Keratinocyte (primary cell): ENCODE measurements at regions not wholly inside any gene's neighbourhood (a gene's known extent, or its start where the extent isn't known, plus 50 kb on each side); places are given as distances from the start of the nearest gene placed in this dataset.

Experiments used
- DNase-seq: peaks from one replicate; pipeline ENCODE4 v3.0.0-alpha.2; 2011; ENCODE audit warnings: low read depth, missing footprints, low spot score
- FAIRE-seq: peaks from 2 replicates; lab custom pipeline; 2011; peaks lifted over from hg19 to GRCh38; lab: Jason Lieb, UNC
- H2AFZ ChIP-seq: 2 replicates; pipeline ENCODE4 v1.6.0; 2012; ENCODE audit warnings: low read length, control low read depth, inconsistent platforms; ENCODE audit not compliant: control insufficient read depth
- H3K27ac ChIP-seq: 2 replicates; pipeline ENCODE4 v1.5.1; 2011; ENCODE audit warnings: low read length; ENCODE audit not compliant: control insufficient read depth, insufficient read depth
- H3K27me3 ChIP-seq: 3 replicates; pipeline ENCODE4 v1.6.0; 2011; ENCODE audit warnings: low read length; ENCODE audit not compliant: control insufficient read depth, insufficient read depth; ENCODE audit errors: extremely low read depth
- H3K36me3 ChIP-seq, 2 experiments: 2 replicates in 1 of 2; 3 replicates in 1 of 2; pipeline ENCODE4 v1.5.1; 2011; ENCODE audit warnings: low read length in 2 of 2, mild to moderate bottlenecking in 1 of 2; ENCODE audit not compliant: control insufficient read depth in 2 of 2, insufficient read depth in 2 of 2; ENCODE audit errors: extremely low read depth in 1 of 2
- H3K4me1 ChIP-seq: 3 replicates; pipeline ENCODE4 v1.5.1; 2011; ENCODE audit warnings: low read length; ENCODE audit not compliant: control insufficient read depth, insufficient read depth; ENCODE audit errors: extremely low read depth
- H3K4me2 ChIP-seq: 3 replicates; pipeline ENCODE4 v1.6.0; 2011; ENCODE audit warnings: low read depth, low read length; ENCODE audit not compliant: control insufficient read depth, insufficient read depth; ENCODE audit errors: extremely low read depth
- H3K4me3 ChIP-seq, 3 experiments: fragments of 200-600 bp in 1 of 3; sonication (generic) in 1 of 3; 2 replicates in 2 of 3; 3 replicates in 1 of 3; pipeline ENCODE4 v1.5.1; 2011 to 2016; ENCODE audit warnings: low read length in 3 of 3, mild to moderate bottlenecking in 3 of 3, control low read depth in 2 of 3, inconsistent platforms in 1 of 3, low read depth in 1 of 3, mixed read lengths in 1 of 3, mixed run types in 1 of 3, moderate library complexity in 1 of 3; ENCODE audit not compliant: control insufficient read depth in 2 of 3, insufficient read depth in 2 of 3; ENCODE audit errors: extremely low read depth in 1 of 3
- H3K79me2 ChIP-seq: 2 replicates; pipeline ENCODE4 v1.6.0; 2012; ENCODE audit warnings: low read length; ENCODE audit not compliant: control insufficient read depth, insufficient read depth
- H3K9ac ChIP-seq: 3 replicates; pipeline ENCODE4 v1.6.0; 2011; ENCODE audit warnings: low read length; ENCODE audit not compliant: control insufficient read depth, insufficient read depth; ENCODE audit errors: extremely low read depth
- H3K9me1 ChIP-seq: 3 replicates; pipeline ENCODE4 v1.6.0; 2011; ENCODE audit warnings: low read length; ENCODE audit not compliant: control insufficient read depth, insufficient read depth; ENCODE audit errors: extremely low read depth
- H3K9me3 ChIP-seq: 2 replicates; pipeline ENCODE4 v1.5.1; 2012; ENCODE audit warnings: low read depth, low read length; ENCODE audit not compliant: control insufficient read depth
- H4K20me1 ChIP-seq: 3 replicates; pipeline ENCODE4 v1.6.0; 2011; ENCODE audit warnings: low read length; ENCODE audit not compliant: control insufficient read depth, insufficient read depth; ENCODE audit errors: extremely low read depth
- CTCF ChIP-seq, 3 experiments: IDR thresholded peaks in 1 of 3; conservative IDR thresholded peaks in 1 of 3; optimal IDR thresholded peaks in 1 of 3; 2 replicates in 2 of 3; 3 replicates in 1 of 3; pipeline versions ENCODE3 to v1.5.1; 2011; ENCODE audit warnings: low read length in 3 of 3, mild to moderate bottlenecking in 3 of 3, moderate library complexity in 2 of 3, control low read depth in 1 of 3, inconsistent platforms in 1 of 3; ENCODE audit not compliant: insufficient read depth in 2 of 3; ENCODE audit errors: extremely low read depth in 1 of 3
- EZH2 ChIP-seq: IDR thresholded peaks from one replicate; pipeline ENCODE4 v1.6.1; 2012; ENCODE audit warnings: inconsistent platforms, mild to moderate bottlenecking, low read length, moderate library complexity
- dilution Hi-C: fragments of 300-500 bp; cut with MboI; formaldehyde crosslinking; loops from one replicate; pipeline ENCODE4 v1.7.0; 2020; ENCODE audit warnings: low sequenced_read_pairs; ENCODE audit not compliant: extremely low pct_ligation_motif_present

DNA sequence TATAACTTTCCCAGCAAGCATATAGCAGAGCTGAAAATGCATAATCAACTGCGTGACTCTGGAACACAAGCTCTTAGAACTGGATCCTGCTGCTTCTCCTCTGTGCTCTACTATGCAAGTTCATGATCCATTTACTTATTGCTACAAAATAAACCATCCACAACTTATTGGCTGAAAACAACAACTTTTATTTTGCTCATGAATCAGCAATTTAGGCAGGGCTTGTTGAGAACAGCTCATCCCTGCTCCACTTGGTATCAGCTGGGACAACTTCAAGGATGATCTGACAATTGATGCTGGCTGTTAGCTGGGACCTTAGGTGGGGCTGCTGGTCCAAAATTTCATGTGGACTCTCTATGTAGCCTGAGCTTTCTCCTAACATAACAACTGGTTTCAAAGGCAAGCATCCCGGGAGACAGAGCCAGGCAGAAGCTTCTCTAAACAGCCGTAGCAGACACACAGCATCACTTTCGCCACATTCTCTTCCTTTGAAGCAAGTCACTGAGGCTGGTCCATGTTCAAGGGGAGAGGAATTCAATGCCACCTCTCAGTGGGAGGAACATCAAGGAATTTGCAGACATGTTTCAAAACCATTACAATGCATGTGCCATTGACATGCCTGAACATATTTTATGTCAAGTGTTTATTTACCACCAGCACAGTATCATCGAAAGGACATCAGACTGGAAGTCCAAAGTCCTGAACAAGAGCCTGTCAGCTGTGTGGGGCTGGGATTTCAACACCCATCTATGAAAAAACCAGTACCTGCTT is 153.1 kb upstream of the PKDCC start:
- Histone ChIP-seq H3K9me1 (no peaks in the 10 kb centered on the region), H3K27ac (no peak overlapping the region), H3K36me3 (no peaks in the 10 kb centered on the region), H2AFZ (no peak overlapping the region), H3K79me2 (no peaks in the 10 kb centered on the region), H3K9me3 (no peaks in the 10 kb centered on the region), H3K4me2 (no peak overlapping the region), H3K4me3 (no peak overlapping the region), H4K20me1 (no peaks in the 10 kb centered on the region), H3K4me1 (no peaks in the 10 kb centered on the region), H3K27me3 (no peaks in the 10 kb centered on the region), H3K9ac (no peak overlapping the region)
- no peak for DNase-seq
- dilution Hi-C loops: no loop called here
- no peak for FAIRE-seq
- TF ChIP-seq CTCF (optimal IDR thresholded peaks at IDR 0.05 in 1 of 3, IDR thresholded peaks at IDR 0.05 in 1 of 3, conservative IDR thresholded peaks at IDR 0.05 in 1 of 3; ENCODE audit: extremely low read depth in 1 of 3, insufficient read depth in 2 of 3, low read length in 3 of 3) (no peak), EZH2 (no peak)

- dilution Hi-C loops: no loop called here
- no peak overlapping the region for H3K4me3 ChIP-seq
- H3K4me1 ChIP-seq: no peaks in the 10 kb centered on the region
- H3K9ac ChIP-seq: no peak overlapping the region
- H4K20me1 ChIP-seq: no peaks in the 10 kb centered on the region
- DNase-seq: no peak
- no peak overlapping the region for H2AFZ ChIP-seq
- H3K9me3 ChIP-seq: no peaks in the 10 kb centered on the region
- H3K27me3 ChIP-seq: no peaks in the 10 kb centered on the region
- TF ChIP-seq EZH2 (no peak), CTCF (optimal IDR thresholded peaks at IDR 0.05 in 1 of 3, IDR thresholded peaks at IDR 0.05 in 1 of 3, conservative IDR thresholded peaks at IDR 0.05 in 1 of 3; ENCODE audit: extremely low read depth in 1 of 3, insufficient read depth in 2 of 3, low read length in 3 of 3) (no peak)
- H3K36me3 ChIP-seq: no peaks in the 10 kb centered on the region
- FAIRE-seq: peak; percentile 17
- no peaks in the 10 kb centered on the region for H3K79me2 ChIP-seq
- H3K4me2 ChIP-seq: no peak overlapping the region
- no peaks in the 10 kb centered on the region for H3K9me1 ChIP-seq
- H3K27ac ChIP-seq: no peak overlapping the region
Measured at GRCh38 chr2:41895334-41895664, 152.5 kb upstream of the PKDCC start.
